Colonic mucosa (tissue), 4 donors: ENCODE measurements at regions not wholly inside any gene's neighbourhood (a gene's known extent, or its start where the extent isn't known, plus 50 kb on each side); places are given as distances from the start of the nearest gene placed in this dataset.
"Not testable (repeated sequence)": the region's sequence is repeated elsewhere in the genome, so short reads cannot be mapped to it uniquely, and the experiment has no call there.

Experiments
- DNase-seq: peaks from one replicate; pipeline ENCODE4 v3.0.0-alpha.2; 2020
- H3K27ac ChIP-seq: fragments of 200-600 bp; one replicate; pipeline ENCODE4 v1.8.0; 2021
- H3K27me3 ChIP-seq: fragments of 200-600 bp; one replicate; pipeline ENCODE4 v1.8.0; 2021
- H3K36me3 ChIP-seq: fragments of 200-600 bp; one replicate; pipeline ENCODE4 v1.8.0; 2021
- H3K4me1 ChIP-seq: fragments of 200-600 bp; one replicate; pipeline ENCODE4 v1.8.0; 2021; ENCODE audit warnings: mild to moderate bottlenecking
- H3K4me3 ChIP-seq: fragments of 200-600 bp; one replicate; pipeline ENCODE4 v1.8.0; 2021
- H3K9ac ChIP-seq, 2 donors: one replicate each; pipeline ENCODE4 v1.7.0; 2013; ENCODE audit warnings: control low read depth in 2 of 2, low read depth in 2 of 2, low read length in 2 of 2
- H3K9me3 ChIP-seq: fragments of 200-600 bp; one replicate; pipeline ENCODE4 v1.8.0; 2021
- intact Hi-C: fragments of 100-400 bp; cut with DNase I; formaldehyde crosslinking; loops from one replicate; pipeline ENCODE4 v1.14.1; 2022
- TF ChIP-seq, protein P1 (sequence below): fragments of 200-600 bp; IDR thresholded peaks from one replicate; pipeline ENCODE4 v1.8.0; 2022; ENCODE audit warnings: antibody characterized with exemption, mild to moderate bottlenecking
- donor health status: healthy.
- donor health status: DM: no; HTN: no; CAD: no.
- donor health status: DM: no; HTN: no; CAD: no.

- Histone ChIP-seq H3K27ac (no peak overlapping the region), H3K9ac (no peak overlapping the region), H3K9me3 (no peaks in the 10 kb centered on the region), H3K27me3 (no peaks in the 10 kb centered on the region), H3K4me1 (no peaks in the 10 kb centered on the region), H3K36me3 (no peaks in the 10 kb centered on the region), H3K4me3 (no peak overlapping the region)
- no peak for DNase-seq
- intact Hi-C loops = no loop called here
- TF ChIP-seq, protein P1, sequence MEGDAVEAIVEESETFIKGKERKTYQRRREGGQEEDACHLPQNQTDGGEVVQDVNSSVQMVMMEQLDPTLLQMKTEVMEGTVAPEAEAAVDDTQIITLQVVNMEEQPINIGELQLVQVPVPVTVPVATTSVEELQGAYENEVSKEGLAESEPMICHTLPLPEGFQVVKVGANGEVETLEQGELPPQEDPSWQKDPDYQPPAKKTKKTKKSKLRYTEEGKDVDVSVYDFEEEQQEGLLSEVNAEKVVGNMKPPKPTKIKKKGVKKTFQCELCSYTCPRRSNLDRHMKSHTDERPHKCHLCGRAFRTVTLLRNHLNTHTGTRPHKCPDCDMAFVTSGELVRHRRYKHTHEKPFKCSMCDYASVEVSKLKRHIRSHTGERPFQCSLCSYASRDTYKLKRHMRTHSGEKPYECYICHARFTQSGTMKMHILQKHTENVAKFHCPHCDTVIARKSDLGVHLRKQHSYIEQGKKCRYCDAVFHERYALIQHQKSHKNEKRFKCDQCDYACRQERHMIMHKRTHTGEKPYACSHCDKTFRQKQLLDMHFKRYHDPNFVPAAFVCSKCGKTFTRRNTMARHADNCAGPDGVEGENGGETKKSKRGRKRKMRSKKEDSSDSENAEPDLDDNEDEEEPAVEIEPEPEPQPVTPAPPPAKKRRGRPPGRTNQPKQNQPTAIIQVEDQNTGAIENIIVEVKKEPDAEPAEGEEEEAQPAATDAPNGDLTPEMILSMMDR = no peak
Observed at GRCh38 chr14:43786066-43786762, 720.9 kb downstream of the FSCB start.

DNA sequence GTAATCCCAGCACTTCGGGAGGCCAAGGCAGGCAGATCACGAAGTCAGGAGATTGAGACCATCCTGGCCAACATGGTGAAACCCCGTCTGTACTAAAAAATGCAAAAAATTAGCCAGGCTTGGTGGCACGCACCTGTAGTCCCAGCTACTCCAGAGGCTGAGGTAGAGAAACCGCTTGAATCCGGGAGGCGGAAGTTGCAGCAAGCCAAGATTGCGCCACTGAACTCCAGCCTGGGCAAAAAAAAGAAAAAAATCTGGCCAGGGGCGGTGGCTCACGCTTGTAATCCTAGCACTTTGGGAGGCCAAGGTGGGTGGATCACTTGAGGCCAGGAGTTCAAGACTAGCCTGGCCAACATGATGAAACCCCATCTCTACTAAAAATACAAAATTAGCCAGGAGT lies 722.7 kb downstream of the FSCB start:
- H3K4me1 ChIP-seq, H3K4me3 ChIP-seq, H3K36me3 ChIP-seq, intact Hi-C loops, H3K27ac ChIP-seq, H3K9me3 ChIP-seq, H3K27me3 ChIP-seq, H3K9ac ChIP-seq, DNase-seq: not testable (repeated sequence)

- intact Hi-C loops = no loop called here
- Histone ChIP-seq H3K9ac (no peak overlapping the region), H3K36me3 (no peaks in the 10 kb centered on the region), H3K9me3 (no peaks in the 10 kb centered on the region), H3K27ac (no peak overlapping the region), H3K4me1 (no peaks in the 10 kb centered on the region), H3K4me3 (no peak overlapping the region), H3K27me3 (no peaks in the 10 kb centered on the region)
- DNase-seq = no peak
- TF ChIP-seq, protein P1 = no peak
Observed at GRCh38 chr14:43778937-43779639, 728.0 kb downstream of the FSCB start.

DNA sequence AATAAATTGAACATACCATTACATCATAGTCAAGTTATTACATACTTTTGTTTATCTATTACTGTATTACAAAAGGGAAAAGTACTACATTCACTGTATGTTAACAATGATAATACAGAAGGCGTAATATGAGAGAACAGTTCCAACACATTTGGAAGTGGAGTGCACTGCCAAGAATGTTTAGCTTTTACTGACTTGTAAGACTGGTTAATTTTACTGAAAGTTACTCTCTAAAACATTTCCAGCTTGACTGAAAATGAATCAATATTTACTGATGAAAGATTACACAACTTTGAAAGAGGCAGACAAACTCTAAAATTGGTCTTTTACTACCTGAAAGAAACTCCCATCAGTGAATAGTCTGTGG lies 728.5 kb downstream of the FSCB start:
- Histone ChIP-seq H3K4me1 (no peaks in the 10 kb centered on the region), H3K9me3 (no peaks in the 10 kb centered on the region), H3K27ac (no peak overlapping the region), H3K27me3 (no peaks in the 10 kb centered on the region), H3K9ac (no peak overlapping the region), H3K4me3 (no peak overlapping the region), H3K36me3 (no peaks in the 10 kb centered on the region)
- intact Hi-C loops = no loop called here
- TF ChIP-seq, protein P1 = no peak
- no peak for DNase-seq

DNA sequence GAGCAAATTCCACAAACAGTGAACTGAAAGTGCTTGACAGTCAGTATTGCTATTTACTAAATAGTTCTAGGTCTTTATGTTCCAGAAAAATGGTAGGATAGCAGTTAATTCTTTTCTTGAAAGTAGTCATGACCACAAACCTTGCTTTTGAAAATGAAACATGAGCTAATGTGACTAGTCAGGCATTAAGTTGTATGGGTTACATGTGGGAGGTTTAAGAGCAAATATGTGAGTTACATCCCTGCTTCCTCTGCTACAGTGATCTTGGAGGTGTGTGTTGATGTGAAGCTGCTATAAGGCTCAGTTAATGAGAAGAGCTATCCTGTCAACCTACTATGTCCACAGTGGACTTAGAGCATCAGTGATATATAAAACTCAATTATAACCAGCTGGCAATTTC lies 741.6 kb downstream of the FSCB start:
- no peak overlapping the region for H3K27ac ChIP-seq
- no peak overlapping the region for H3K4me3 ChIP-seq
- no peaks in the 10 kb centered on the region for H3K27me3 ChIP-seq
- H3K36me3 ChIP-seq = no peaks in the 10 kb centered on the region
- intact Hi-C loops = no loop called here
- no peaks in the 10 kb centered on the region for H3K4me1 ChIP-seq
- no peaks in the 10 kb centered on the region for H3K9me3 ChIP-seq
- DNase-seq = no peak
- no peak overlapping the region for H3K9ac ChIP-seq
- TF ChIP-seq, protein P1 = no peak

DNA sequence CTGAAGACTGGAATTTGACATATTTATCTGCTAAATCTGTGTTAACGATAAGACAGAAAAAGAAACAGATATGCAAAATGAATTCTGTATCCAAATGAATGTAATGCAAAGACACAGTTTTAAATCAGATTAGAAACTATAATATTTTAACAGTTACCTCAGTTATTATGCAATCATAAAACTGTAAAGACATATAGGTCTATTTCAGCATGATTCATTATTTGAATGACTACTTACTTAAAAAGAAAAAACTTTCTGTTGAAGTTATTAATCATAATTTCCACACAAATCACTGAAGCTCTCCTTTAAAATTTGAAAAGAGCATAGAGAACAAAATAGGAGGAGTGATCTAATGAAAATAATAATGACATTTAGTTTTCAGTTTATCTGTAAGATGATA lies 742.6 kb downstream of the FSCB start:
- H3K4me3 ChIP-seq = no peak overlapping the region
- no peaks in the 10 kb centered on the region for H3K36me3 ChIP-seq
- H3K9me3 ChIP-seq = no peaks in the 10 kb centered on the region
- DNase-seq = no peak
- no peak overlapping the region for H3K9ac ChIP-seq
- H3K27me3 ChIP-seq = no peaks in the 10 kb centered on the region
- TF ChIP-seq, protein P1 = no peak
- H3K4me1 ChIP-seq = no peaks in the 10 kb centered on the region
- H3K27ac ChIP-seq = no peak overlapping the region
- intact Hi-C loops = no loop called here
